GM12891 (cell line): ENCODE measurements at regions not wholly inside any gene's neighbourhood (a gene's known extent, or its start where the extent isn't known, plus 50 kb on each side); places are given as distances from the start of the nearest gene placed in this dataset.

Experiments
- DNase-seq: peaks from one replicate; pipeline ENCODE4 v3.0.0; 2011; ENCODE audit warnings: low spot score; ENCODE audit not compliant: insufficient read length
- FAIRE-seq: peaks from 2 replicates; lab custom pipeline; 2011; peaks lifted over from hg19 to GRCh38; lab: Jason Lieb, UNC
- PAX5 ChIP-seq: IDR thresholded peaks from 2 replicates; pipeline ENCODE4 v1.6.1; 2011; ENCODE audit warnings: low read length, moderate library complexity, mild to moderate bottlenecking; ENCODE audit not compliant: insufficient read depth, severe bottlenecking
- POLR2A ChIP-seq: IDR thresholded peaks from 2 replicates; pipeline ENCODE4 v1.6.1; 2011; ENCODE audit warnings: low read depth, low read length, control low read depth
- POLR2AphosphoS5 ChIP-seq: IDR thresholded peaks from 2 replicates; pipeline ENCODE4 v1.6.1; 2011; ENCODE audit warnings: low read depth, low read length, control low read depth
- POU2F2 ChIP-seq: IDR thresholded peaks from 2 replicates; pipeline ENCODE4 v1.6.1; 2011; ENCODE audit warnings: low read depth, mild to moderate bottlenecking, control low read depth, low read length, moderate library complexity
- SPI1 ChIP-seq: IDR thresholded peaks from 2 replicates; pipeline ENCODE4 v1.6.1; 2011; ENCODE audit warnings: low read depth, low read length, control low read depth
- TAF1 ChIP-seq: IDR thresholded peaks from 2 replicates; pipeline ENCODE4 v1.6.1; 2011; ENCODE audit warnings: low read depth, low read length, control low read depth

DNA sequence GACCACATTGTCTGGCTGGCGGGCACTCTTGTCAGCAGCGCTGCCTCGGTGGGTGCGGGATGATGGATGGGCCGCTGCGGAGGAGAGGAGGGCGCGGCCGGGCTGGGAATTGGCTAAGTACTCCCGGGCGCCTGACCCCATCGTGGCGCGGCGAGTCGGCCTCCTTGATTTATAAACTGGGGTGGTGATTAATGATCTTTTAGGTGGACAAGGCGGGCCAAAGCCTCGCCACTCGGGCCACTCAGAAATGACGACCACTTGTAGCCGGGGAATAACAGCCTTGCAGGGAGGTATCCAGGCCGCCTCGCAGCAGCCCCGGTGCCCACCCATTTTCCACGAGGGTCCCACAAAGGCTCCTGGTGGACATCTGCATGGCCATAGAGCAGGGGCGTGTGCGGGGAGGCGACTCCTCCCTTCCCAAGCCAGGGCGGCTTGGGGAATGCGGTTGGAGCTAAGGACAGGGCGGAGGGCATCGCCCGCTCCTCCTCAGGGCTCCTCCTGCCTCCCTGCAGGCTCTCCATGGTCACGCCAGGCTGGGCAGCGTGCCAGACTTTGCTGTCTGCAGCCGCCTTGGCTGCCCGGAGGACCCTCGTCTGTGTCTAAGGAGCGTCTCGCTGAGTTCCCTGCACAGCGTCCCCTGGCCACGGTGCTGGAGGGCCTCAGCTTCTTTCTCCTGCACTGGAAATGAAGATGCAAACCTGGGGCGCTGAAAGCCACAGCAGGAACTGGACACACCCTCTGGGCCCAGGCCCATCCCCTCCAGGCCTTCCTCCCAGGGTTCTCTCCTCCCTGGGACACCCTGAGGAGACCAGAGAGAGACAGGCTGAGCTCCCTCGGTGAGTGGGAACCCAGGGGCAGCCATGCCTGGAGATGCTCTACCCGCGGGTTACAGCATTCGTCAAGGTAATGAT is 287.4 kb upstream of the IRX4 start:
- no peak for TF ChIP-seq TAF1
- TF ChIP-seq POU2F2: no peak
- TF ChIP-seq POLR2A: no peak
- no peak for TF ChIP-seq PAX5
- no peak for TF ChIP-seq SPI1
- no peak for TF ChIP-seq POLR2AphosphoS5
- DNase-seq (no peak), FAIRE-seq (no peak)

DNA sequence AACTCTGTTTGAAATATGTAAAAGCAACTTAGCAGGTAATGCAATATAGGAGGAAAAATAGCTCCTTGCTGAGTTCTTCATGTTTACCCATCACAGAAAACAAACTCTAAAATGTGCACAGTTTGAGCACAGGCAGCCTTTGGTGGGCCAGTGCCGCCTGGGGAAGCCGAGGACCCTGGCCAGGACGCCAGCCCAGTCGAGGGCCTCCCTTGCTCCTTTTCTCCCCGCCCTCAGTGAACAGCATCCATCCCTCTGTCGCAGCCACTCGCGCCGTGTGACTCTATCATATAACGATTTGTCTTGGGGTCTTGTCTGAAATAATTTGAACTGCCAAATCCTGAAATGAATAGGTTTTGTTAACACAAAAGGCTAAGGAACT is 286.7 kb upstream of the IRX4 start:
- FAIRE-seq (no peak), DNase-seq (no peak)
- TF ChIP-seq POLR2A: no peak

DNA sequence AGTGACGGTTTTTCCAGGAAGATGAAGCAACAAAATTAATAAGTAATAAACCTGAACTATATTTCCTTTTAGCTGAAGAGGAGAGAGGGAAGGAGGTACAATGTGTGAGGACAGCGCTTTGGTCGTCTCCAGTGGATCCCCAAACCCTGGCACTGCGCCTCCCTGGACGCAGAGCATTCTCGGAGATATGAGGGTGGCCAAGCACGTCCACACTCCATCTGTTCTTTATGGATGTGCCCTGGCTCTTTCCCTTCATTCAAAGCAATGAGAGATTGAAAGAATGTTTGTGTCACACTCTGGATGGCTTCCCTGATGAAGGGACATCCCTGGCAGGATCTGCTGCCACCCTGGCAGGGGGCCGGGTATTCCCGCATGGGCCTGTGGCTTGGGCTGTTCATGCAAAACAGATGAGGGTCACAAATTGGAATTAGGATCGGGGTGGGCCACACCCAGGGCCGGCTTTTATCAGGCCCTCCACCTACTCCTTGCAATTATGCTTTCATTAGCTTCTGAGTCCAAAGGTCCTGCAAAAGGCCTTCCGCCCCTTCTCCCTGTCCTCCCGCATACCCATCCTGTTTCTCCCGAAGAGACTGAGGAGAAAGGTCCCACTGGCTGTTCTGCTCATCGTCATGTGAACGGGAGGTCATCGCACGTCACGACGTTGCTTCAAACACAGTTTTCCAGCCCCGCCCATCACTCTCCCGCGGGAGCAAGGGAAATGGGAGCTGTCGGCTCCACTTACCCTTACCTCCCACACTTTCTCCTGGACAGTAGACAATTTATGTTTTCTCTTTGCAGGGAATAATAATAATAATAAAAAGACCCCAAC is 286.1 kb upstream of the IRX4 start:
- TF ChIP-seq POU2F2 (no peak), POLR2A (no peak), PAX5 (no peak), SPI1 (no peak), TAF1 (no peak), POLR2AphosphoS5 (no peak)
- DNase-seq: no peak
- FAIRE-seq: no peak

DNA sequence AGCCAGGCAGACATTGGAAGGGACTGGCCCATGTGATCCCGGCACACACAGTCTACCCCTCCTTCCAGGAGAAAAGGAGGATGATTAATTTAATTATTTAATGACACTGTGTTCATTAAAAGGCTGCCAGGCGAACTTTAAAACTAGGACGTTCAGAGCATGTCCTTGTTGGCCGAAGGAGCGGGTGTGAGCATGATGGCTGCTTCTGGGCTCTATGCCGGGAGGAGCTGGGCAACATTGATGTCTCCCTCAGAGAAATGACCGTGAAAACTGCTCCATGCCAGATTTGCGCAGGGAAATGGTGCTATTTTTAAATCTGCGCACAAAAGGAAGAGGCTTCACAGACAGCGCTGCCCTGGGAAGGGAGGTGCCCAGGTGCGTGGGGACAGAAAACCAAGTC is 284.9 kb upstream of the IRX4 start:
- TF ChIP-seq POLR2AphosphoS5: no peak
- TF ChIP-seq TAF1: no peak
- no peak for TF ChIP-seq PAX5
- DNase-seq (no peak), FAIRE-seq (no peak)

DNA sequence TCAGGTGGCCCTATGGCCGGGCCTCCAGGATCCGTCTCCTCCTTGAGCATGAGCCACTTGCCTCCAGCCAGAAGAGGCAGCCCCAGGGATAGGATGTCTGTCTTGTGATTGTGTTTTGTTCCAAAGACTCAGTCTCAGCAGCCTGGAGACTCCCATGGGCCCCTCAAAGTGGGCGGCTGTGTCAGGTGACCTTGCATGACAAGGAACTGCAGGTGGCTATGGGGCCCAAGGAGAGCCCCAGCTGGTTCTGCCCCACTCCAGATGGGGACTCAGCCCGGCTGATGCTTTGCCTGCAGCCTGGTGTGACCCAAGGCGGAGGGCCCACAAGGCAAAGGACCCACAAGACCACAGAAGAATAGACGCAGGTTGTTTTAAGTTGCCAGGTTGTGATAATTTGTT is 284.3 kb upstream of the IRX4 start:
- TF ChIP-seq SPI1: no peak
- no peak for TF ChIP-seq POU2F2
- no peak for TF ChIP-seq PAX5
- no peak for DNase-seq
- FAIRE-seq: no peak

DNA sequence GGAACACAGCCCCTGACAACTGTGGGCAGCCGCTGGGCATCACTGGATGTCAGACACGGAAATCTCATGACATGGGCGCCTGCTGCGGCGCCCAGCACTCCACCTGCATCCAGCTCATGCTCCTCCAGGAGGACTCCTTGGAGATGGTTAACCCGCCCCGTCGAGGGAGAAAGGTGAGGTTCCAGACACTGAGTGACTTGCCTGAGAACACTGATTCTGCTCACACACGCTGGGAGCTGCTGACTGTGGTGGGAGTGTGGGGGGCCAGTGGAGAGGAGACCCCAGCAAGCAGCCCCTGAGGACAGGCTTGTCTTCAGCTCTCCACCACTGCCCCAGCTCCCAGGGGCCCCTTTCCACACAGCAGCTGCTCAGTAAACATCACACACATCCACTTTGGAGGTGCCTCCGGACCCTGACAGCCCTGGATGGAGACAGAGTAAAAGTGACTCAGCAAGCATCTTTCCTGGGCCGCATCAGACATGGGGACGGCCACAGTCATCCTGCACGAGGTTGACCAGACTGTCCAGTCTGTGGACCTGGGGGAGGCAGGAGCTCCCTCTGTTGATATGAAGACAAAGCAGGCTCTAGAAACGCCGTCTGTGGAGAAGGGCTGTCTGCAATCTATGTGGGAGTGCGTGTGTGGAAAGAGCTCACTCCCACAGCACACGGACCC is 283.7 kb upstream of the IRX4 start:
- FAIRE-seq: no peak
- no peak for DNase-seq
- TF ChIP-seq TAF1 (no peak), PAX5 (no peak), POLR2AphosphoS5 (no peak), POU2F2 (no peak), POLR2A (no peak), SPI1 (no peak)

DNA sequence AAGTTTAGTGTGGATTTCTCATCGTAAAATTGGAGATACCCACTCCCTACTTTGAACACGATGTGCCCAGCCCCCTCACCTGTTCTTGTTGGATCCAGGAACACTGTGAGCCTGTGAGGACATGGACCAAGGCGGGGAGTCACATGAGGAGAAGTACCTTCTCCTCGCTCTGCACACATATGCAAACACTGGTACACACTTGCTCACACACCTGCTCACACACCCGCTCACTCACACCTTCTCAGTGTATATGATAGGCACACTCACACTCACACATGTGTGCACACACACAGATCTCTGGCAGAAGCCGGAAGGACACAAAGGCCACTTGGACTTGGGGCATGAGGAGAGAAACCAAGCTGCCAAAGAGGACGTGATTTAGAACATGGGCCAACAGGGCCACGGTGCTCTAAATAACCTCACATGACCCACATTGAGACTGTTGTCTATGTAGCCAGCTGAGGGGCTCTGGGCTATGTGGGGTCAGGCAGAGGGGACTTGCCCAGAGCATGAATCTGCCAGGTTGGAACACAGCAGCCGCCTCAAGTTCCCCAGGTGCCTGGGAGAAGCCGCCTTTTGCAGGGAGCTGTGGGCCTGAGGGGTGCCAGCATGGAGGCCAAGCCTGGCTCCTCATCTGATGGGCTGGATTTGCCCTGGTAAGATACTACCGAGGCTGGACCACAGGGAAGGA is 283.0 kb upstream of the IRX4 start:
- TF ChIP-seq PAX5: no peak
- TF ChIP-seq SPI1: no peak
- no peak for TF ChIP-seq POU2F2
- TF ChIP-seq POLR2AphosphoS5: no peak
- TF ChIP-seq TAF1: no peak
- TF ChIP-seq POLR2A: no peak
- FAIRE-seq (no peak), DNase-seq (no peak)

DNA sequence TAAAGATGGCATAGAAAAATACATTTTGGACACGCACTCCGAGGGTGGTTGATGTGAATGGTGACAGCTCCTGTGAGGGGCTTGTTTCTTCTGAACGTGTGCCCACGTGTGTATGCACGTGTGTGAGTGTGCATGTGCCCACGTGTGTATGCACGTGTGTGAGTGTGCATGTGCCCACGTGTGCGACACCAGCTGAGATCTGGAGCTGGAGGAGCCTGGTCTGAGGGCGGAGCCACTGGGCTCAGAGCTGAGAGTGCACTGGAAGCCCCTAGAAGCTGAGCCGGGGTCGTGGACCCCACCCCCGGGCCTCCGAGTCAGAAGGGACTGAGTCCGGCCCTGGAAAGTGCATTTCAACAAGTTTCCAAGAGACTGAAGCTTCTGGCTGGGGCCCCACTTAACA is 282.5 kb upstream of the IRX4 start:
- FAIRE-seq (no peak), DNase-seq (no peak)
- TF ChIP-seq POLR2A: no peak
- TF ChIP-seq PAX5: no peak
- TF ChIP-seq TAF1: no peak
- no peak for TF ChIP-seq SPI1
- no peak for TF ChIP-seq POU2F2
- TF ChIP-seq POLR2AphosphoS5: no peak

DNA sequence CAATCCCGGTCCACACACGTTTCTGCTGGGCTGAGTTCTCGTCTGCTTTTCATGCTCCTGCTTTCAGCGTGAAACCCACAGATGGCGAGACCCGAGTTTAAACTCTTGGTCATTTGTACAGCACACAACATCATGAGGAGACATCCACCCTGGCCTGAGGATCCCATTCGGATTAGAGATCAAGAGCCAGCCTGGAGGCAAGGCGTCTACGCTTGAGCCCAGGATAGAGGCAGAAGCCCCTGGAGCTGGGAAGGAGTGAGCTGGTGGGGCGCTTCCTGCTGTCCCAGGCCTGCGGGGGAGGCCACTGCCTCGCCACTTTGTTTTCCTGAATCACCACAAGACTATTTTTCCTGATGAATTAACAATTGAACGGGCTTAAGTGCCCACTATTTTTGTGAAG is 281.9 kb upstream of the IRX4 start:
- TF ChIP-seq PAX5: no peak
- TF ChIP-seq POLR2AphosphoS5: no peak
- TF ChIP-seq POU2F2: no peak
- no peak for TF ChIP-seq SPI1
- TF ChIP-seq POLR2A: no peak
- TF ChIP-seq TAF1: no peak
- no peak for DNase-seq
- FAIRE-seq: no peak
